Colonic mucosa (tissue), 4 donors: ENCODE measurements at regions not wholly inside any gene's neighbourhood (a gene's known extent, or its start where the extent isn't known, plus 50 kb on each side); places are given as distances from the start of the nearest gene placed in this dataset.
"Not testable (repeated sequence)": the region's sequence is repeated elsewhere in the genome, so short reads cannot be mapped to it uniquely, and the experiment has no call there.

ENCODE experiments used
- DNase-seq: peaks from one replicate; pipeline ENCODE4 v3.0.0-alpha.2; 2020
- H3K27ac ChIP-seq: fragments of 200-600 bp; one replicate; pipeline ENCODE4 v1.8.0; 2021
- H3K27me3 ChIP-seq: fragments of 200-600 bp; one replicate; pipeline ENCODE4 v1.8.0; 2021
- H3K36me3 ChIP-seq: fragments of 200-600 bp; one replicate; pipeline ENCODE4 v1.8.0; 2021
- H3K4me1 ChIP-seq: fragments of 200-600 bp; one replicate; pipeline ENCODE4 v1.8.0; 2021; ENCODE audit warnings: mild to moderate bottlenecking
- H3K4me3 ChIP-seq: fragments of 200-600 bp; one replicate; pipeline ENCODE4 v1.8.0; 2021
- H3K9ac ChIP-seq, 2 donors: one replicate each; pipeline ENCODE4 v1.7.0; 2013; ENCODE audit warnings: control low read depth in 2 of 2, low read depth in 2 of 2, low read length in 2 of 2
- H3K9me3 ChIP-seq: fragments of 200-600 bp; one replicate; pipeline ENCODE4 v1.8.0; 2021
- intact Hi-C: fragments of 100-400 bp; cut with DNase I; formaldehyde crosslinking; loops from one replicate; pipeline ENCODE4 v1.14.1; 2022
- TF ChIP-seq, protein P1 (sequence below): fragments of 200-600 bp; IDR thresholded peaks from one replicate; pipeline ENCODE4 v1.8.0; 2022; ENCODE audit warnings: antibody characterized with exemption, mild to moderate bottlenecking
- donor health status: healthy.
- donor health status: DM: no; HTN: no; CAD: no.
- donor health status: DM: no; HTN: no; CAD: no.

DNA sequence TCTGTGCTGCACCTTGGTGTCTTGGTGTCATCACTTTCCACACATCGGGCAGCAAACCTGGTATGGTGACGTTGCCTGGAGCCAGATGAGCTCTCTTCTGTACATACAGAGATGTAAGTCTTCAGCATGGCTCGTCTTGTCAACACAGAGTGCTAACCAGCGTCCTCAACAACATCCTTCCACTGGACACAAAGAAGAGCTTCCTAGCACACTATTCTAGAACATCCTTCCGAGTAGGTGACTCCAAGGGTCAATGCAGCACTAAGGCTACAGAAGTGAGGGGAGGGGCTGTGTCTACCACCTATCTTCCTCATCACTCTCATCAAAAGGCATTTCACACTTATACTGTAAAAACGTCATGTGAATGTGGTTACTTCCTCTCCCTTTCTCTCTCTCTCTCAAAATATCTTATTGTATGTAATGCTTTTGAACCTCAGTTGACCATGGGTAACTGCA is 108.1 kb upstream of the SLC1A4 start:
- intact Hi-C loops = no loop called here
- Histone ChIP-seq H3K9me3 (no peaks in the 10 kb centered on the region), H3K4me3 (no peak overlapping the region), H3K4me1 (no peaks in the 10 kb centered on the region), H3K27ac (no peak overlapping the region), H3K9ac (no peak overlapping the region), H3K27me3 (no peaks in the 10 kb centered on the region), H3K36me3 (no peaks in the 10 kb centered on the region)
- no peak for DNase-seq
- TF ChIP-seq, protein P1, sequence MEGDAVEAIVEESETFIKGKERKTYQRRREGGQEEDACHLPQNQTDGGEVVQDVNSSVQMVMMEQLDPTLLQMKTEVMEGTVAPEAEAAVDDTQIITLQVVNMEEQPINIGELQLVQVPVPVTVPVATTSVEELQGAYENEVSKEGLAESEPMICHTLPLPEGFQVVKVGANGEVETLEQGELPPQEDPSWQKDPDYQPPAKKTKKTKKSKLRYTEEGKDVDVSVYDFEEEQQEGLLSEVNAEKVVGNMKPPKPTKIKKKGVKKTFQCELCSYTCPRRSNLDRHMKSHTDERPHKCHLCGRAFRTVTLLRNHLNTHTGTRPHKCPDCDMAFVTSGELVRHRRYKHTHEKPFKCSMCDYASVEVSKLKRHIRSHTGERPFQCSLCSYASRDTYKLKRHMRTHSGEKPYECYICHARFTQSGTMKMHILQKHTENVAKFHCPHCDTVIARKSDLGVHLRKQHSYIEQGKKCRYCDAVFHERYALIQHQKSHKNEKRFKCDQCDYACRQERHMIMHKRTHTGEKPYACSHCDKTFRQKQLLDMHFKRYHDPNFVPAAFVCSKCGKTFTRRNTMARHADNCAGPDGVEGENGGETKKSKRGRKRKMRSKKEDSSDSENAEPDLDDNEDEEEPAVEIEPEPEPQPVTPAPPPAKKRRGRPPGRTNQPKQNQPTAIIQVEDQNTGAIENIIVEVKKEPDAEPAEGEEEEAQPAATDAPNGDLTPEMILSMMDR = no peak

GRCh38 chr2:64887565-64887964 is 101.6 kb upstream of the SLC1A4 start:
- Histone ChIP-seq H3K27me3 (no peaks in the 10 kb centered on the region), H3K27ac (no peak overlapping the region), H3K4me1 (no peaks in the 10 kb centered on the region), H3K9me3 (no peaks in the 10 kb centered on the region), H3K9ac (no peak overlapping the region), H3K4me3 (no peak overlapping the region), H3K36me3 (no peaks in the 10 kb centered on the region)
- intact Hi-C loops = no loop called here
- no peak for DNase-seq
- TF ChIP-seq, protein P1 = no peak

- DNase-seq = no peak
- H3K4me3 ChIP-seq = no peak overlapping the region
- no peaks in the 10 kb centered on the region for H3K27me3 ChIP-seq
- H3K27ac ChIP-seq = no peak overlapping the region
- intact Hi-C loops = no loop called here
- TF ChIP-seq, protein P1 = no peak
- no peaks in the 10 kb centered on the region for H3K36me3 ChIP-seq
- H3K9me3 ChIP-seq = no peaks in the 10 kb centered on the region
- H3K4me1 ChIP-seq = no peaks in the 10 kb centered on the region
- H3K9ac ChIP-seq = no peak overlapping the region
Observed at GRCh38 chr2:64888591-64889309, 100.4 kb upstream of the SLC1A4 start.

DNA sequence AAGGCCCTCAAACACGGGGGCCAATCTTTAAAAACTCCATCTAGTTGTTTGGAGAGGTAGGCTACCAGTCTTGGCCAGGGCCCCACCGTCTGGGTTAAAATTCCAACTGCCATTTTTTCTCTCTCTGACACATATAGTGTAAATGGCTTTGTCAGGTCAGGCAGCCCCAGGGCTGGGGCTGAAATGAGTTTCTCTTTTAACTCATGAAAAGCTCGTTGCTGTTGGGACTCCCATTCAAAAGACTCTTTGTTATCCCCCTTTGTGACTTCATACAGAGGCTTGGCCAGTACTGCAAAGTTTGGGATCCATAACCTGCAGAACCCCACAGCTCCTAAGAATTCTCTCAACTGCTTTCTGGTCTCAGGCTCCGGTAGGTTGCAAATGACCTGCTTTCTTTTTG is 99.4 kb upstream of the SLC1A4 start:
- Histone ChIP-seq H3K27me3 (no peaks in the 10 kb centered on the region), H3K36me3 (no peaks in the 10 kb centered on the region), H3K4me3 (no peak overlapping the region), H3K4me1 (no peaks in the 10 kb centered on the region), H3K9me3 (no peaks in the 10 kb centered on the region), H3K27ac (no peak overlapping the region), H3K9ac (no peak overlapping the region)
- DNase-seq = no peak
- TF ChIP-seq, protein P1 = no peak
- intact Hi-C loops = no loop called here

DNA sequence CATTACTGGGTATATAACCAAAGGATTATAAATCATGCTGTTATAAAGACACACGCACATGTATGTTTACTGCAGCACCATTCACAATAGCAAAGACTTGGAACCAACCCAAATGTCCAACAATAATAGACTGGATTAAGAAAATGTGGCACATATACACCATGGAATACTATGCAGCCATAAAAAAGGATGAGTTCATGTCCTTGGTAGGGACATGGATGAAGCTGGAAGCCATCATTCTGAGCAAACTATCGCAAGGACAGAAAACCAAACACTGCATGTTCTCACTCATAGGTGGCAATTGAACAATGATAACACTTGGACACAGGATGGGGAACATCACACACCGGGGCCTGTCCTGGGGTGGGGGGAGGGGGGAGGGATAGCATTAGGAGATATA is 92.6 kb upstream of the SLC1A4 start:
- H3K4me3 ChIP-seq, DNase-seq, H3K4me1 ChIP-seq, H3K36me3 ChIP-seq, H3K9me3 ChIP-seq, H3K9ac ChIP-seq, intact Hi-C loops, H3K27ac ChIP-seq, H3K27me3 ChIP-seq: not testable (repeated sequence)

GRCh38 chr2:64899081-64899865 is 89.9 kb upstream of the SLC1A4 start:
- DNase-seq = no peak
- no peaks in the 10 kb centered on the region for H3K36me3 ChIP-seq
- no peaks in the 10 kb centered on the region for H3K9me3 ChIP-seq
- no peaks in the 10 kb centered on the region for H3K4me1 ChIP-seq
- intact Hi-C loops = no loop called here
- no peaks in the 10 kb centered on the region for H3K27me3 ChIP-seq
- TF ChIP-seq, protein P1 = no peak
- no peak overlapping the region for H3K9ac ChIP-seq
- H3K4me3 ChIP-seq = no peak overlapping the region
- no peak overlapping the region for H3K27ac ChIP-seq

DNA sequence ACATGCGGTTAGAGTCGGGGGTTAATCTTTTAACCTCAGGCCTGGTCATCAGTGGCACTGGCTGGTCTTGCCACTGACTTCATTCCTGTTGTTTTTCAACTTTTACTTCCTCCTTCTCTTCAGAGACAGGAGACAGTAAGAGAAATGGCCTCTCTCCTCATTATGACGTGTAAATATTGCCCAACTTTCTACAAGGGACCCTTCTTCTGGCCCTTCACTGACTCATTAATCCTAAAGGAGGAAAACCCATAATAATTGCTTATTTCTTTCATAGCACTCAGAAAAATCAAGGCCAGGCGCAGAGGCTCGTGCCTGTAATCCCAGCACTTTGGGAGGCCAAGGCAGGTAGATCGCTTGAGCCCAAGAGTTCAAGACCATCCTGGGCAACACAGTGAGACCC is 89.3 kb upstream of the SLC1A4 start:
- H3K27me3 ChIP-seq, H3K27ac ChIP-seq, H3K4me3 ChIP-seq, H3K9ac ChIP-seq, intact Hi-C loops, H3K9me3 ChIP-seq, H3K36me3 ChIP-seq, H3K4me1 ChIP-seq, DNase-seq: not testable (repeated sequence)
